GM18505 (cell line): ENCODE measurements at regions not wholly inside any gene's neighbourhood (a gene's known extent, or its start where the extent isn't known, plus 50 kb on each side); places are given as distances from the start of the nearest gene placed in this dataset.
"Not testable (repeated sequence)": the region's sequence is repeated elsewhere in the genome, so short reads cannot be mapped to it uniquely, and the experiment has no call there.

Experiments used
- ATAC-seq: cut with Tn5 transposase; IDR thresholded peaks from one replicate; pipeline ENCODE4 v1.9.1; 2021; ENCODE audit not compliant: unreplicated experiment
- POLR2A ChIP-seq: IDR thresholded peaks from 4 replicates; pipeline ENCODE4 v1.6.1; 2011; ENCODE audit warnings: borderline replicate concordance; ENCODE audit not compliant: insufficient read depth, insufficient read length; ENCODE audit errors: extremely low read depth

DNA sequence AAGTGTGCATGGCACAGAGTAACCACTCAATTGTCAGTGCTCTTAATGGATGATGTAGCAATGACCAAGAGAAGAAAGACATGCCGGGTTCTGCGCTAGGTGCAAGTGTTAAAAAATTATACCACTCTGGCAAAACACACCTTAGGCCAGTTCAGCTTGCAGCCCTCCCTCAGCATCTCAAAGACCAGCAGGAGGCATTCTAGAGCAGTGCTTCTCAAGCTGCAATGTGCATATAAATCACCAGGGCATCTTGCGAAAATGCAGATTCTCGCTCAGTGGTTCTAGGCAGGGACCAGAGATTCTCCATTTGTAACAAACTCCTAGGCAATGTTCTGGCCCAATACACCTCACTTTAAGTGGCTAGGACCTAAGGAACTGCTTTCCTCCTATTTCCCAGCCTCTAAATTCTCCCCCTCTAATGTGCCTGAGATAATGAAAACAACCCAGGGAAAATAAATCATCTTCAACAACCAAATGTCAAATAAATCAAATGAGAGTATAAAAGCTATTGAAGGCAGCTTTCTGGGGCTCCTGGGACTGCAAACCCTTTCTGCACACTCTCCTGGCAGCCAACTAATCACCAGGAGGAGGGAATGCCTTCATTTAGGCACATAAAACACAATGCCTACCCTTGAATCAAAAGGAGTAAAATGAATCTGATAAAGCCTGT, 337.2 kb upstream of the API5 start:
- TF ChIP-seq POLR2A: no peak
- no peak for ATAC-seq

DNA sequence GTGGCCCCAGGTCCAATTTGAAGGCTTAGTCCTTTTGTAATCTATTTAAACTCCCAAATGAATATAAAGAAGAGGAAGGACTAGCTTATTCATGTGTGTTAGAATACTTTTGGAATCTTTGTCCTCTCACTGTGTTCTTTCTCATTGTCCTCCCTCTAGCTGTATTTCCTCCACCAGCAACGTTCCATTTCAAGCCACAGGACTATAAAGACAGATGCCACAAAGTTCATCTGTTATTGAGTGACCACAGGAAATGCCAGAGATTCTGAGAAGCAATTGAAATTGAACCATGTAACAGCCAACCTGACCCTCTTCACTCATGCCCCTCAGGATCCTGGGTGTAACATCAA, 336.6 kb upstream of the API5 start:
- ATAC-seq: no peak
- no peak for TF ChIP-seq POLR2A

DNA sequence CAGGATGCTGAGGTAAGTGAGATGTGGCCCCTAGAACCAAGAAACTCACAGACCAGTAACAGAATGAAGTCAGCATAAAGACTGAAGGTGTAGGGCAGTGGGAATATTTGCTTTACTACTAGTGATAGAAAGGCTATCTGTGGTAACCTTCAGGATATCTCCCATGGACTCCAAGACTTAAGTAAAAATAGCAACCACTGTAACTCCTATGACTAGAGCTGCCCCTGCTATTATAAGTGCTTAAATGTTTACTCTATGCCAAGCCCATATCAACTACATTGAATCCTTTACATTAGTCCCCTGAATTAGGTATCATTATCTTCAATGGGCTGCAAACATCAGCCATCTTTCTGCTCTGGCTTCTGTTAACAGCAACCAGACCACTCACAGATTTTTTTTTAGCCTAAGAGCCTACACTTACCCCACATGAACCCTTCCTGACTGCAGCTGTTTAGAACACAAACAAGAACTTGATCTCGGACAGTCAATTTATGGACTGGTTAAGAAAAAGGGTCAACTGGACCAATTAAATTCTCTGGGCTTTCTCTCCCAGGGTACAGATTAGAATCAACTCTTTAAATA, 335.1 kb upstream of the API5 start:
- ATAC-seq: no peak

DNA sequence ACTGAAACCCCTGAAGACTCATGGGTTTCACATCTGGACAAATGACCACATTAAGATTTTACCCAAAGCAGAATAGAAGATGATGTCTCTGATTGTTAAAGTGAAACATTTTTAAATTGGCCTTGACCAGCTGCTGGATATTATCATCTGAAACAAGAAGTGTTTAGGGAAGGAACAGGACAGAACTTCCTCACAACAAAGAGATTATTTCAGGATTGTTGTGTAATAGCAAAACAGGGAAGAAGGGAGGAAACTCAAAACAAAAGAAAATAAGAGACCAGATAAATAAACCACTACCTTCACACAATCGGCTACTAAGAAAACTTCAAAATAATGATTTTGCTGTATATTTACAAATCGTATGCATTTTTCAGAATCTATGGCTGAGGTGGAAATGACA, 319.2 kb upstream of the API5 start:
- TF ChIP-seq POLR2A: no peak
- no peak for ATAC-seq

More for the DNA sequence above, 335.1 kb upstream of the API5 start:
- no peak for TF ChIP-seq POLR2A

DNA sequence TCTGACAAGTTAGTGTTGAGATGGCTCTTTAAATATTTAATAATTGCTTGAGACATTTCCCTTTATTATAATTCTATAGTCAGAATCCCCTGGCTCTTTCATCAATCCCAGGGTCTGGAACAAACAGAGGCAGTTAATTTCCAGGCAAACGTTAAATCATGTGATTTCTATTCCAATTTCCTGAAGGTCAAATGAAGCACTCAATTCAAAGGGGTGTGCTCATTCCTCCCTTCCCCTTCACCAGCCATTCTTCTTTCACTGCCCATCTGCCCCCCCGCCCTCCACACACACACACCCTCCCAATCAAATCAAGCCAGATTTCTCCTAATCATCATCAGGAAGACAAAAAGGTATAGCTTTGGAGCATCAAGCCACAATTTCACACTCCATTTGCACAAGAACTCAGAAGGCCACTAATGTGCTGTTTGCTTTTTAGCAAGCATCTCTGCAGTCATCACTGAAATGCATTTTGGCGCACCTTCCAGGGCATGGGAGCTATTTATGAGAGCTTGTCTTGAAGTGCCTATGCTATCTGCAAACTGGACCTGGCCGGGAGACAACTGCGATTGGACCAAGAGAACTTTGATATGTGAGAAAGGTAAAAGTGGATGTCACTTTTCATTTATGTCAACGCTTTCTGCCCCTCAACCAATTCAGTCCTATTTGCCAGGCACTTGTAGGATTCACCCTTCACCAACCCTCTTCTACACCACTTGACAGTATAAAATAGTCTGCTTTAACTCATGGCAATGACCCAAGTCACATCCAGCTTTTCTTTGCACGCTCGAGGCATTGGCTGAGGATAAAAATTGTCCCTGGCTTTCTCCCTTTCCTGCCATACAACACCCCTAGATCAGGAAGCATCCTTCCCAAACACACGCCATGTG, 315.1 kb upstream of the API5 start:
- no peak for ATAC-seq
- no peak for TF ChIP-seq POLR2A

DNA sequence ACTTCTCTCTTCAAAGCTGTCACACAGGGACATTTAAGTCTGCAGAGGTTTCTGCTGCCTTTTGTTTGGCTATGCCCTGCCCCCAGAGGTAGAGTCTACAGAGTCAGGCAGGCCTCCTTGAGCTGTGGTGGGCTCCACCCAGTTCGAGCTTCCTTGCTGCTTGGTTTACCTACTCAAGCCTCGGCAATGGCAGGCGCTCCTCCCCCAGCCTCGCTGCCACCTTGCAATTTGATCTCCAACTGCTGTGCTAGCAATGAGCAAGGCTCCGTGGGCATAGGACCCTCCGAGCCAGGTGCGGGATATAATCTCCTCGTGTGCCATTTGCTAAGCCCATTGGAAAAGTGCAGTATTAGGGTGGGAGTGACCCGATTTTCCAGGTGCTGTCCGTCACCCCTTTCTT, 306.9 kb upstream of the API5 start:
- not testable (repeated sequence) for ATAC-seq

DNA sequence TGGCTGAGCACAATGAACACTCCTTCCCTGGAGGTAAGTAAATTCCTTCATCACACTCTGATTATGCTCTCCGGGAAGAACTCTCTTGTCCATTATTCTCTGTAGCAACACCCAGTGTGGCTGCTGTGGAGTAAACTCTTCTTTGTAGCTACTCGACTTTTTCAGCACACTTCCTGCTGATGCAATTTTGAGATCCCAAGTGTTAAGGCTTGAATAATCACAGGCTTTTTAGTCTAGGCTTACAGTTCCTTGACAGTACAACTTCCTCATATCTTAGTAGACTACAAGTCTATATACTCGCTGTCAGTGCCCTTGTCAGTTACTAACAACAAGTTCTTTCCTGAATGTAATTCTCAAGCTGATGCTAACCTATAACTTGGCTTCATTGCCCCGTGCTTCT, 301.8 kb upstream of the API5 start:
- ATAC-seq: no peak
- TF ChIP-seq POLR2A: no peak

DNA sequence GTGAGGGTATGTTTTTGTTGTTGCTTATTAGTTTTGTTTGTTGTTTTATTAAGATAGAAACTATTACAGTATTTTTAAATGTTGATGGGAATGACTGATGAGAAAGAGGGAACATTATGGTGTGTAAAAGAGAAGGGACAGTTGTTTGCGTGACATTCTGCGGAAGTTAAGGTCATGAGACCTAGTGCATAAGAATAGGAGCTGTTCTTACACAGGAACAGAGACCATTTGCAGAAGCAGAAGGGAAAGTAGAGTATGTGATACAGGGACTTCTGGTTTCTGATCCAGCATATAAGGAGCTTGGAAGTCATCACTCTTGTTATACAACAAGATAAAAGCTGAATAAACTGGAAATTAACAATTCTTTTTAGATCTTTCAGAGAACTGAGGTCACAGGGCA, 299.2 kb upstream of the API5 start:
- ATAC-seq: no peak
- no peak for TF ChIP-seq POLR2A

DNA sequence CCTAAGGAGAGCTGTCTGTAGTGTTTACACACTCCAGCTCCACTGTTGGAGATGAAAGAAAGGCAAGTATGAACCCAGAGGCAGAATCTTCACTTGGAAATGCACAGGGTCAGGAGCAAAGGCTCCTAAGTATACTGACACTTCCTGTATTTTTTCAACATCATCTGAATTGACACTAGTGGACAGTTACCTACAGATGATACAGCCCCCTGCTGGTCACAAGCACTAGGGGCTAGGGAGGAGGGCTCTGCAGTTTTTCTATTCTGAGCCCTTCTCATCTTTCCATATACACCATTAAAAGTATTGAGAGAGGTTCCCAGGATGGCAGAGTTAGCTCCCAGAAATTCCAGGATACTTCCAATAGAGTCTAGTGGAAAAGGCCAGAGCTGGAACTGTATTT, 290.3 kb upstream of the API5 start:
- ATAC-seq: no peak

DNA sequence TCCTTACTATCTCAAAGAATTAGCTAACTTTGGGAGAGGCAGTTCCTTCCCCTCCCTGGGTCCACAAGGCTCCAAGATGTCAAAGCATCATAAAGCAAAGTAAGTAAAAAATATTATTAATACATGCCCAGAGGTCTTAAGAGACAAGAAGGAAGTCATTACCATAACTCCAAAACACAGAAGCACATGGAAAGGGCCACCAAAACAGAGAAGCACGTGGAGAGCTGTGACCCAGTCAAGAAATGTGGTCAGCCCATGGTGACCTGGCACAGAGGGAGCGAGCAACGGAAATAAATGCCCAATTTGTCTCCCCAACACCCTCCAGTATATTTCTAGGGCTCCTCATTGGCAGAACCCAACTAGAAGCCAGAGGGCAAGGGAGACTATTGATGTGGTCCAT, 277.5 kb upstream of the API5 start:
- TF ChIP-seq POLR2A: no peak
- no peak for ATAC-seq

More for the DNA sequence above, 290.3 kb upstream of the API5 start:
- TF ChIP-seq POLR2A: no peak

DNA sequence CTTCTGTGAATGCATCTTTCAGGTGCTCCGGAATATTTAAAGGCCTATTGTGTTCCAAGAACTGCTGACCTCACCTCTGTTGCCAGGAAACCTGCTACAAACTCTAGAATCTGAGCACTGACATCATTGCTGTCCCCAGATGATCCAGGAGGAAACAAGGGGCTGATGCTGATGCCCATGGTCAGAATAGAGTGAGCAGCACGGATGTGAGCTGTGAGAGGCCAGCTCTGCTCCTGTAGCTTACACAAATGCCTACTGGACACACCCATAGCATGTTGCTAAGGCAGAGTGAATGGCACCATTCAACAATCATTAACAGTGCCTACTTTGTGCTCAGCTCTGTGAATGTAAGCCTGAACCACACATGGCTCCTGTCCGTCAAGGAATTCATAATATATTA, 276.7 kb upstream of the API5 start:
- no peak for TF ChIP-seq POLR2A
- no peak for ATAC-seq

DNA sequence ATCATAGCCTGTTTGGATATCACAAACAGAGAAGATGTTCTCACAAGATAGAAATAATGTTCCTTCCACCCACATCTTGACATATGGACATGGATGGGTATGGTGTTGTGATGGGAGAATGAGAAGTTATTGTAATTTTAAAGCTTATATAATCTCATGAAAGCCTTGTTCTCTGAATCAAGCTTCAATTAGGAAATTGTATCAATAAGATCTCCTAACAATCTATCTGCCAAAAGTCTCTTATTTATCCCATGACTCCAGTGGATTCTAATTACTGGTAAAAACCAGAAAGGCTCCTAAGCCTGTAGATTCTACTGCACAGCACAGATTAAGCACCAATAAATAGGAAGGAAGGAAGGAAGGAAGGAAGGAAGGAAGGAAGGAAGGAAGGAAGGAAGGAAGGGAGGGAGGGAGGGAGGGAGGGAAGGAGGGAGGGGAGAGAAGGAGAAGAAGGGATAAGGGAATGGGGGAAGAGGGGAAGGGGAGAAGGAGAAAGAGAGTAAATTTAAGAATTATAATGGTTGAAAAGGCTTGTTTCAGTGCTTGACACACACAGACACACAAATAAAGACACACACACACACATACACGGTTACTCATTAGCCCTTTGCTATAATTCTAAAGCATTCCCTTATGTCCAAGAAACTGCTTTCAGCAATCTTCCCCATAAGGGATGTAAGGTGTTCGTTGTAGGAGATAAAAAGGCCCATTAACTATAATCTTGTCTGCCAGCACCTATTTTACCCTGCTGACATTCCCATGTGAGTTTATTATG, 258.0 kb upstream of the API5 start:
- ATAC-seq: no peak
- no peak for TF ChIP-seq POLR2A

DNA sequence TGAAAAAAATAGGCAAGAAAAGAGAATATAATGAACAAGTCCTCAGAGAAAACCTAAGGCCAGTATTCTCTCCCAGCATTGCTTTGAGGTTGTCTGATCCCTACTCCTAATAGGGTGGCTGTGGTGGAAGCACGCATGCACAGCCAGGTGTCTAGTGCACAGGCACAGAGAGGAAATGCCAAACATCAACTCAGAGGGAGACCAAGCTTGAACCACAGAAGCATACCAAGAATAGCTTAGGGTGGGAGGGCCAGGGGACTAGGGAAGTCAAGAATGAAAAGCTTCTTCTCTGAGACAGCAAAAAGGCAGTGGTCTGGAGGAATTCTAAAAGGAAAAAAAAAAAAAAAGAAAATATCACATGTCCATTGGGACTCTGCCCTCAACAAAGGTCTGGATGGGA, 244.1 kb upstream of the API5 start:
- no peak for TF ChIP-seq POLR2A
- ATAC-seq: no peak
